HG03039 (cell line): ENCODE measurements at regions not wholly inside any gene's neighbourhood (a gene's known extent, or its start where the extent isn't known, plus 50 kb on each side); places are given as distances from the start of the nearest gene placed in this dataset.
"Not testable (repeated sequence)": the region's sequence is repeated elsewhere in the genome, so short reads cannot be mapped to it uniquely, and the experiment has no call there.

Experiments used
- ATAC-seq: cut with Tn5 transposase; IDR thresholded peaks from one replicate; pipeline ENCODE4 v1.9.1; 2021; ENCODE audit warnings: mild to moderate bottlenecking, moderate library complexity; ENCODE audit not compliant: unreplicated experiment

DNA sequence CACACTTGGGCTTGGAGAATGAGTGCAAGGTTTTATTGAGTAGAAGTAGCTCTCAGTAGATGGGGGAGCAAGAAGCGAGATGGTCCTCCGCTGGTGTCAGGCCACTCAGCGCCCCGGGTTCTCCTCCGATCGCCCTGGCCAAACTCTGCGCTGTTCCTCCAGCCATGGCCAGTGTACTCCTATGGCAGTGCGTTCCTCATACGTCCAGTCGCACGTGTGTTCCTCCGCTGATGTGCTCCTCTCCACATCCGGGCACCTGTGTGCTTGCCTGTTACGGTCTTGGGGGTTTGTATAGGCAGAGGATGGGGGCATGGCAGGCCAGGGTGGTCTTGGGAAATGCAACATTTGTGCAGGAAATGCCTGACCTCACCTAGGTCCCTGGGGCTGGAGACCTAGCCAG, 1899.4 kb downstream of the PCDH9 start:
- no peak for ATAC-seq

DNA sequence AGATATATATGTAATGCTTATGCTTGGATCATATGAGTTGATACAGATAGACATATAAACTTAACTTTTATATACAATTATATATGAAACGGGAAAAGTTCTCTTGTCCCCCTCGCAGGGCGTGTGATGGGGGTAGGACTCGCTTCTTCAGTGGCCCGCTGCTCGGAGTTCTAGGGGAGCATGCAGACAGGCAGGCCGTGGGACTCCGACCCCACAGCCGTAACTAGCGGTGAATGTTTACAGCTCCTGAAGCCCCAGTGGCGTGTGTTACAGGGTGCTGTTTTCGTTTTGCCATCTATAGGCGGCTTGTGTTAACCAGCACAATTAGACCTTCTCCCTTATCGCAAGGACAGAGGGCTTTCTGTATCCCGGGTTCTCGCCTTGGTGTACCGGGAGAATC, 1899.8 kb downstream of the PCDH9 start:
- no peak for ATAC-seq

DNA sequence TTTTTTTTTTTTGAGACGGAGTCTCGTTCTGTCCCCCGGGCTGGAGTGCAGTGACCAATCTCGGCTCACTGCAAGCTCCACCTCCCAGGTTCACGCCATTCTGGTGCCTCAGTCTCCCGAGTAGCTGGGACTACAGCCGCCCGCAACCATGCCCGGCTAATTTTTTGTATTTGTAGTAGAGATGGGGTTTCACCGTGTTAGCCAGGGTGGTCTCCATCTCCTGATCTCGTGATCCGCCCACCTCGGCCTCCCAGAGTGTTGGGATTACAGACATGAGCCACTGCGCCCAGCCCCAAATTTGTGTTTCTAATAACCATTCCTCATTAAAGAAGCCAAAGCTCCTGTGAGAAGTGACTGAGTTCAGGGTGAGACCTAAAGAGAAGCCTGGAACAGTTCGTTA, 1906.9 kb downstream of the PCDH9 start:
- ATAC-seq: not testable (repeated sequence)

DNA sequence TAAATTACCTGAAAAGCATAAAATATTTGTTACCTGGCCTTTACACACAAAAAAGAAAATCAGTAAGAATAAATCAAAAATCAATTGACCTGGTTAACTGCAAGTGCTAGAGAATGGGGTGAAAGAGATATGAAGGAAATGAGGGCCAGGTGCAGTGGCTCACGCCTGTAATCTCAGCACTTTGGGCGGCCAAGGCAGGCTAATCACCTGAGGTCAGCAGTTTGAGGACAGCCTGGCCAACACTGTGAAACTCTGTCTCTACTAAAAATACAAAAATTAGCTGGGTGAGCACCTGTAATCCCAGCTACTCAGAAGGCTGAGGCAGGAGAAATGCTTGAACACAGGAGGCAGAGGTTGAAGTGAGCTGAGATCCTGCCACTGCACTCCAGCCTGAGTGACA, 1908.7 kb downstream of the PCDH9 start:
- not testable (repeated sequence) for ATAC-seq

DNA sequence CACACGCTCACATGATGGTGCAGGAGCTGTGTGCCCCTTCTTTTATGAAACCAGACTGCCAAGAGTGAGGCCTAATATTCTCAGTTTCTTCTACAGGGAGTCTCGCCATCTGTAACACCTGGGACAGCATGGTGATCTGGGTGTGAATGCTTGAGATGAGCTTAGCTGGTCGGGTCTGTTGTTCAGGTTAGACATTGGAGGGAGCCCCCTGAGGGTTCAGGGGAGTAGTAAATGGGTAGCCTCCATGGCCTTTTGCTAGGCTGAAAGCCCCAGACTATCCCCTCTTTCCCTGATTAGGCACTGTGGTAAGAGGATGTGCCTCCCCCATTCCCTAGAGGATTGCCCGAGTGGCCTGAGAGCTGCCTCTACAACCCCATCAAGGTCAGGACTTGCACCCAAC, 1916.1 kb downstream of the PCDH9 start:
- ATAC-seq: no peak

DNA sequence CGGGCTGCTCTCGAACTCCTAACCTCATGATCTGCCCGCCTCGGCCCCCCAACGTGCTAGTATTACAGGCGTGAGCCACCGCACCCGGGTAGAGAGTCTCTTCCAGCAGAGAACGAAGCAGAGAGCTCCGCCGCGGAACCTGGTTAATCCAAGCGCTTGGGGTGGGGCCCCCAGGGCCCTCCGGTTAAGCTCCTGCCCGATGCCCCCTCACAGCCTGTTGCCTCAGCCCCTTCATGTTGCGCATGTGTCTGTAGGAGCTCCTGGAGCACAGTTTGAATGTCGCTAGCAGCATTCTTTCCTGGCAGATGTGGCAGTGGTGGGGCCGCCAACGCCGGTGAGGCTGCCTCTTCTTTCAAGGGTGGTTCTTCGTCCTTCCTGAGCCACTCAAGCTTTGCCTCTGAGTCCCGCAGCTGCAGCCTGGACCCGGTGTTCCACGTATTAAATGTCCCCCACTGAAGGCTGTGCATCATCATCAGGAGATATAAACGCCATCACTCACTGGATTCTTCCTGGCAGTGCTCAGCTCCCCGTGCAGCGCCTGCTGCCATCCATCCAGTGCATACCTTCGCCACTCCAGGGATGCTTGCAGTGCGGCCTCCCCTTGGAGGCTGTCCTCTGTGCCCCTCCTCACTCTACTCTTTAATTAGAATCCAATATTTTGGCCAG, 1919.3 kb downstream of the PCDH9 start:
- ATAC-seq: no peak

DNA sequence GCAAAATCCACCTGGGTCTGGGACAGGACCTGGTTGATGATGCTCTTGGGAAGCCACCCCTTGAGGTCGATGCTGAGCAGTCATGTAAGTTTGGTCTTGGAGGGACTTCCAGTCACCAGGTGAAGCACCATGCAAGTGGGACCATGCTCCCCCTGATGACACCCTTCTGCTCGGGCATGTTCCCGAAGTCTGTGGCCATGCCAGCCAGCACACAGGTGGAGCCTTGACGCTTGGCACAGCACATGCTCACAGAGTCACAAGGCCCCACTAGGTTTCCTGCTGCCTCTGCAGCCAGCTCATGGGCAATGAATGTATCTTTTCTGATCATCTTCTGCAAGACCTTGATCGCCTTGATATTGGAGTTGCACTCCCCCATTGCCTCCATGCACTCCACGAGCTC, 1920.2 kb downstream of the PCDH9 start:
- ATAC-seq: no peak

DNA sequence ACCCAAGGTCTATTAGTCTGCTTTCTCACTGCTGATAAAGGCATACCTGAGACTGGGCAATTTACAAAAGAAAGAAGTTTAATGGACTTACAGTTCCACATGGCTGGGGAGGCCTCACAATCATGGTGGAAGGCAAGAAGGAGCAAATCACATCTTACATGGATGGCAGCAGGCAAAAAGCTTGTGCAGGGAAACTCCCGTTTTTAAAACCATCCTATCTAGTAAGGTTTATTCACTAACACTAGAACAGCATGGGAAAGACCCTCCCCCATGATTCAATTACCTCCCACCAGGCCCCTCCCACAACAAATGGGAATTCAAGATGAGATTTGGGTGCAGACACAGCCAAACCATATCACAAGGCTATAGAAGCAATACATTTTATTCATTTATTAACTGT, 1921.4 kb downstream of the PCDH9 start:
- not testable (repeated sequence) for ATAC-seq

DNA sequence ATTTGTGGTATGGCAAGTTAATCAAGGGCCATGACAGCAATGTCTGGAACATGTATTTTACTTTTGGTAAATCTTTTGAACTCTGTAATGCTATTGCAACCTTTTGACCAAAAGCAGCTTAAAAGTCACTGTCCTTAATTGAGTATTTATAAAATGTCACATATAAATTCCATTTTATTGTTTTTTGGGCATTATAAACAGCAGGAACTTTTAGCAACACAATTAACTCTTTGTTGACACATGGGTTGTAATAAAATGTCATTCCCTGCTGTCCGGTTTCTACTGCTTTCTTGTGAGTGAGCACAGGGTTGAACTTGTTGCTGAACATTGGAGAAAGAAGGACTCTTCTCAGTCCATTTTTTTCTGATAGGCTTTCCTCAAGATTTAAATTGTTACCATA, 1923.1 kb downstream of the PCDH9 start:
- ATAC-seq: no peak

DNA sequence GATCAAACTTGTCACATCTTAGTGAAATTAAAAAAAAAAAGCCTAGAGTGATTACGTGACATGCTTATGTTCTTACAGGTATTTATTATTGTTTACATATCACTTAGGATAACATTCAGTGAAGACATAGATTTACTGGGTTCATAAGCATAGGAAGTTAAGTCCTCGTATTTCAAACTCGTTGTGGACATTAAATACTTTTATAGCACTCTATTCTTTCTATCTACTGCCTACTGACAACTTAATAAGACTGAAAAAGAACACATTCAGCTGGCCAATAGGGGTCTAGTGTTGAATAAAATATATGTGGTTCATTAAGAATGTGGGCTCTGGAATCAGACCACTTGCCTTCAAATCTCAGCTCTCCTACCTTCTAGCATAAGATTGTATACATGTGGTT, 1927.4 kb downstream of the PCDH9 start:
- ATAC-seq: no peak

DNA sequence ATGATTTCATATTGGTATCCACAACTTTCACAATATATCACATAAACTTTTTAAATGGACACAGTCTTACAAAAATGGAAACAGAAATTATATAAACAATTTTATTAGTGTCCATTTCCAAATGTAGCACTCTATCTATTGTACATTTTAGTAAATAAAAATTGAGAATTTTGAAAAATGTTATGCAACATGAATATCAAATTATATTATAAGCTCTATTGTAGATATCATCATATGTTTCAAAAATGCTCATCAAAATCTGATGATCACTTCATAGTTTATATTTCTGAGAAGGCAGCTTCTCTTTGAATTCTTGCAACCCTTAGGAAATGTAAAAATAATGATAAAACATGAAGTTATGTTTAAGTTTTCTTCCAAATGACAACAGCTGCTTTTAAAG, 1928.6 kb downstream of the PCDH9 start:
- no peak for ATAC-seq

DNA sequence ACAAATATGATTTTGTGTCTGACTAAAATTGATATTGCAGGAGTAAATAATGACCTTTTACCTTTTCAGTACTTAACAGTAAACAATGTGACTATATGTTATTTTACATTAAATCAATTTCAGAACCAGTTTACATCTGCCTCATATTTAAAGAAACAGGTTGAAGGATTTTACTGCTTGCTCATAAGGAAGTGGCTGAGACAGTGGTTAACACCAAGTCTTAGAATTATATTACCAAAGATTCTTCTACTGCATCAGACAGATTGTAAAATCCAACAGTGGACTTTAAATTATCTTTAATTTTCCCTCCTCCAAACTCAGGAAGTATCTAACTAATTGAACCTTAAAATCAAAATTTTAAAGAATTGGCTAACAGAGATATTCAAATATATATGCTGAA, 1929.9 kb downstream of the PCDH9 start:
- ATAC-seq: no peak

DNA sequence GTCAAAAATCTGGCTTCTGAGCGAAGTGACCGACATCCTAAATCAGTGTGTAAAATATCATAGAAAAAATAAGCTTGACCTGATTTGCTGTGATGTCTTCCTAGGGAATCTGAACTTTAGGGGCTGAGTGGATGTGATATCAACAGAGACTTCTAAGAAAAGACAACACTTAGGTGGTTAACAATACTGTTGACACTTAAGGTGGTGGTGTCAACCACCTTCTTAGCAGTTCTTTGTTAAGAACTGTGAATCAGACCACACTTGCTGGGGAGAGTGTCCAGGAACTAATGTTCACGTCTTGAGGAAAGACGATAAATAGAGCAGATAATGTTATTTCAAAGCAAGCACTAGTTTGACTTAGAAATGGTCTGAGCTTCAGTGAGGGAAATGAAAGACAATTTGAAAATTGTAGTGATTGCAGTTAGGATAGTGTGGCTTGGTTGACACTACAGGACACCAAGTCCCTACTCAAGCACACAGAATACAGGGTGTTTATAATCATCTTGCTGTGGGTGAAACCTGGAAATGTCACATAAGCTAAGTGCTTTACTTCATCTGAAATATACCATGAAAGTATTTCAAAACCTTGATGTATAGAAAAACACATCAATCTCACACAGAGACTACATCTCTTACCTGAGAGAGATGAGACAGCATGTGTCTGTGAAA, 1936.5 kb downstream of the PCDH9 start:
- no peak for ATAC-seq

DNA sequence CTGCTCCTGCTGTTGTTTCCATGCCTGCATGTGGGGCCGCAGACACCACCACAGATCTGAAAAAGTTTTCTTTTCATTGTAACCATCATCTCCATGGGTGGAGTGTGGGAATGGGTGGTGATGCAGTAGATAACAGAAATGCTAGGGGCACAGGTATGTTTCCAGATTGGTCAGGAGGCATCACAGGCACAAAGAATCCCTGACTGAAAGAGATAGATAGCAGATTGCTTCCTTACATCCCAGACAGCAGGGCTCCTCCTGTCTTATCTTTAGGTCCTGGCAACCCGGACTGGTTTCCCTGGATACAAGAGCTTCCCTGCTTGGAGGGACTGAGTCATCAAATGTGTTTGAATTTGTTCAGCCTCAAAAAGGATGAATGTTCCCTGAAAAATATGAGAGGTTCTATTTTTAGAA, 1937.6 kb downstream of the PCDH9 start:
- ATAC-seq: no peak

DNA sequence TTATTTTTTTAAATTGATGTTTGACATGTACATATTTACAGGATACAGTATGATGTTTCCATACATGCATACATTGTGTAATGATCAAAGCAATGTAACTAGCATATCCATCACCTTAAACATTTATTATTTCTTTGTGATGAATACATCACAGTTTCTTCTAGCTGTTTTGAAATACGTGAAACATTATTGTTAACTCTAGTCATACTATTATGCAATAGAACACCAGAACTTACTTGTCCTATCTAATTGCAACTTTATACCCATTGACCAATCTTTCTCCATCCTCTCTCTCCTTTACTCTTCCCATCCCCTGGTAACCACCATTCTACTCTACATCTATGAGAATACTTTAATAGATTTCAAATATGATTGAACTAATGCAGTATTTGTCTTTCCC, 1942.7 kb downstream of the PCDH9 start:
- no peak for ATAC-seq

DNA sequence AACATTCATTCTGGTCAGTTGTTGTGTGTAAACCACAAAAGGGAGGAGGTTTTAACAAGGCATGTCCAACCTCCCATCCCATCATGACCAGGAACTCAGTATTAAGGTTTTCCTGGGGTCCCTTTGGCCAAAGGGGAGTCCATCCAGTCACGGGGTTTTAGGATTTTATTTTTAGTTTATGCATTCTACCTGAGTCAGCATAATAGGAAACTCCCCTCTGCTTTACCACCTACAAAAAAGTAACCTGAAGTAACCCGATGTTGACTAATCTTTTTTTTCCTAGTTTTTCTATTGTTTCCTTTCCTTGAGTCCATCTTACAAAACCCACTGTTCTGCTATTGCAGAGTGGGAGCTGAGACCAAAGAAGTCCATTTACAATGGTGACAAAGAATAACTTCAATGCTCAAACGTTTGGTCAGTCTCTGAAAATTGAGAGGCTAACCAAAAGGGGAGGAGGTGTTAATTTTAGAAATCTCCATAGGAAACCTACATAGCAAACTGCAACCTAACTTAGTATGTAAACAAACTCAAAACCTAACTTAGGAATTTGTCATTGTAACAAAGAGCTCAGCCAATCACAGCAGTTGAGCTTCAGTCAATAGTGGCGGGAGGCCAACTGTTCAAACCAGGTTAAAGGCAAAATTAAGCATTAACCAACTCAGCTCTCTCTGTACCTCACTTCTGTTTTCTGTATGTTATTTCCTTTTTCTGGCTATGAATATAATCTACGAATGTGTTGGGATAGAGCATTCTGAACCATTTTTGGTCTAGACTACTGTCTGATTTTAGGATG, 1954.1 kb downstream of the PCDH9 start:
- ATAC-seq: no peak

DNA sequence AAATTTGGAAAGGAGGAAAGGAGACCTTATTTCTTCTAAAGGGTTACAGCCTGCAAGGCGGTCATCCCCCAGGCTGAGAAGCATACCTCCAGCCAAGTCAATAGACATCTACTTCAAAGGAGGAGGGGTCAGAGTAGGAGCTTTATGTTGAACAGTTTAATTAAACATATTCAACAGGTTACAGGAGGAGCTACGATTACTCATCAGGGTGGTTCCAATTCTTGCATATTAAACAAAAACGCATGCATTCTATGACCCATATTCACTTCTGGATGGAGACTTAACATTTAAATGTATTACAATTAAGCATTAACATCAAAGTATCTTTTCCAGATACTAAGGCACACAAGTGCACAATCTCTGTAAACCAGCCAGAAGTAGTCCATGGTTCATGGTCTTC, 1955.0 kb downstream of the PCDH9 start:
- no peak for ATAC-seq

DNA sequence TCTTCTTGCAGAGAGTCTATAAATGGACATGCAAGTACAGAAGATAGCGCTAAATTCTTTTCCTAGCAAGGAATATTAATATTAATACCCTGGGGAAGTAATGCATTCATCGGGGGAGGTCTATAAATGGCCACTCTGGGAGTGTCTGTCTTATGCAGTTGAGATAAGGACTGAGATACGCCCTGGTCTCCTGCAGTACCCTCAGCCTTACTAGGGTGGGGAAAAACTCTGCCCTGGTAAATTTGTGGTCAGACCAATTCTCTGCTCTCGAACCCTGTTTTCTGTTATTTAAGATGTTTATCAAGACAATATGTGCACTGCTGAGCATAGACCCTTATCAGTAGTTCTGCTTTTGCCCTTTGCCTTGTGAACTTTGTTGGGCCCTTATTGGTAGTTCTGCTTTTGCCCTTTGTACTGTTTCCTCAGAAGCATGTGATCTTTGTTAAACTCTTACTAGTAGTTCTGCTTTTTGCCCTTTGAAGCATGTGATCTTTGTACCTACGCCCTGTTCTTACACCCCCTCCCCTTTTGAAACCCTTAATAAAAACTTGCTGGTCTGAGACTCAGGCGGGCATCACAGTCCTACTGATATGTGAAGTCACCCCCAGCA, 1956.2 kb downstream of the PCDH9 start:
- not testable (repeated sequence) for ATAC-seq

DNA sequence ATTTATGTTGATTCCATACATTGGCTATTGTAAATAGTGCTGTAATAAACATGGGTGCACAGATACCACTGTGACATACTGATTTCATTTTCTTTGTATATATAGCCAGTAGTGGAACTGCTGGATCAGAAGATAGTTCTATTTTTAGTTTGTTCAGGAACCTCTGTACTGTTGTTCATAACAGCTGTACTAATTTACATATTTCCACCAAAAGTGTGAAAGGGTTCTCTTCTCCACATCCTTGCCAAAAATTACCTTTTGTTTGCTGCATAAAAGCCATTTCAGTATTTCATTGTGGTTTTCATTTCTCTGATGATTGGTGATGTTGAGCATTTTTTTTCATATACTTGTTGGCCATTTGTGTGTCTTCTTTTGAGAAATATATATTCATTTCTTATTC, 1962.1 kb downstream of the PCDH9 start:
- no peak for ATAC-seq

DNA sequence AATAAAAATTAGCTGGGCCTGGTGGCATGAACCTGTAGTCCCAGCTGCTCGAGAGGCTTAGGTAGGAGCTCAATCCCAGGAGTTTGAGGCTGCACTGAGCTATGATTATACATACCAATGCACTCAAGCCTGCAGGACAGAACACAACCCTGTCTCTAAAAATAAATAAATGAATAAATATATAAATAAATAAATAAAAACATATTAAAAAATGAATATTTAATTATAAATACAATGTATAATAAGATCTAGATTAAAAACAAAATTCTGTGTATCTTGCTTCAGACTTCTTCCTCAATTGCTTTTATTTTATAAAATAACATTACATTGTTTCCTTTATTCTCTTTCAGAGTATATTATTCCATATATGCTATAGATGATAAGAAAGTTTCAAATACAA, 1964.1 kb downstream of the PCDH9 start:
- no peak for ATAC-seq

DNA sequence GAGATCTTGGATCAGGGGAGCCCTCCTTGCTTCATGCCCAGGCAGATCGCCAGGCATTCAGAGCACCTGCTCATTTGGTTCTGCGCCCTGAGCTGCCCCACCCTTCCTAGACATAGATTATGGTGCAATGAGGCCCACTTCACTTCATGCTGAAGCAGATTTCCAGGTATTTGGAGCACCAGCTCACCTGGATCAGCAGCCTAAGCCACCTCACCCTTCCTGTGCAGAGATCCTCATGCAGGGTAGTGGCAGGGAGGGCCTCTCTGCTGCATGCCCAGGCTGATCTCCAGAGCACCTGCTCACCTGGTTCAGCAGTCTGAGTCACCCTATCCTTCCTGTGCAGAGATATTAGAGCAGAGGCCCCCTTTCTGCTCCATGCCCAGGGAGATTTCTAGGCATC, 1966.1 kb downstream of the PCDH9 start:
- ATAC-seq: no peak
